MM.1S (cell line): ENCODE measurements at regions not wholly inside any gene's neighbourhood (a gene's known extent, or its start where the extent isn't known, plus 50 kb on each side); places are given as distances from the start of the nearest gene placed in this dataset.

Experiments
- CTCF ChIP-seq: fragments of 300-600 bp; sonication (generic); IDR thresholded peaks from 2 replicates; pipeline ENCODE4 v1.5.1; 2016; ENCODE audit warnings: antibody characterized with exemption, low read length, mixed read lengths
- EZH2 ChIP-seq: fragments of 300-600 bp; sonication (generic); optimal IDR thresholded peaks from 2 replicates; pipeline ENCODE3; 2017; ENCODE audit warnings: low read depth, mild to moderate bottlenecking, antibody characterized with exemption, low read length, mixed read lengths
- EZH2phosphoT487 ChIP-seq: fragments of 300-600 bp; sonication (generic); IDR thresholded peaks from 2 replicates; pipeline ENCODE4 v1.6.1; 2018; ENCODE audit warnings: antibody characterized with exemption, low read length

- no peak for TF ChIP-seq CTCF
- no peak for TF ChIP-seq EZH2phosphoT487
- no peak for TF ChIP-seq EZH2
Observed at GRCh38 chr13:109584844-109585361, 201.5 kb downstream of the IRS2 start.
